ENCODE measurements at regions not wholly inside any gene's neighbourhood (a gene's known extent, or its start where the extent isn't known, plus 50 kb on each side); places are given as distances from the start of the nearest gene placed in this dataset.
A peak's percentile ranks its signal among the peaks of the same experiment; 100 is the strongest.

- ATAC-seq = no peak
- TF ChIP-seq SNAI2 (CRISPR knock-in tag; IDR thresholded peaks at IDR 0.05) (no peak), ISL1 (CRISPR knock-in tag; IDR thresholded peaks at IDR 0.05) (no peak), CSDC2 (CRISPR knock-in tag; IDR thresholded peaks at IDR 0.05) (no peak), PATZ1 (CRISPR knock-in tag; IDR thresholded peaks at IDR 0.05; ENCODE audit: borderline replicate concordance) (no peak), TCF4 (CRISPR knock-in tag; IDR thresholded peaks at IDR 0.05; ENCODE audit: borderline replicate concordance) (no peak), ARNTL (CRISPR knock-in tag; IDR thresholded peaks at IDR 0.05; ENCODE audit: borderline replicate concordance, low read depth) (no peak), RARB (CRISPR knock-in tag; IDR thresholded peaks at IDR 0.05) (no peak), ZFP3 (CRISPR knock-in tag; IDR thresholded peaks at IDR 0.05) (no peak), CSRNP3 (CRISPR knock-in tag; IDR thresholded peaks at IDR 0.05) (no peak), ESRRG (CRISPR knock-in tag; IDR thresholded peaks at IDR 0.05) (no peak), GLIS3 (CRISPR knock-in tag; IDR thresholded peaks at IDR 0.05) (no peak), ZC3H10 (CRISPR knock-in tag; IDR thresholded peaks at IDR 0.05) (no peak), OSR1 (CRISPR knock-in tag; IDR thresholded peaks at IDR 0.05) (no peak), CREB5 (CRISPR knock-in tag; IDR thresholded peaks at IDR 0.05; ENCODE audit: low read depth) (no peak), ZNF565 (CRISPR knock-in tag; conservative IDR thresholded peaks at IDR 0.05; ENCODE audit: low read depth) (no peak), ZFP30 (CRISPR knock-in tag; IDR thresholded peaks at IDR 0.05) (no peak)
Observed at GRCh38 chr6:153801917-153802316, 237.1 kb upstream of the OPRM1 start.

- no peak for ATAC-seq
- TF ChIP-seq CREB5 (CRISPR knock-in tag; IDR thresholded peaks at IDR 0.05; ENCODE audit: low read depth) (no peak), CSDC2 (CRISPR knock-in tag; IDR thresholded peaks at IDR 0.05) (no peak), BACH2 (CRISPR knock-in tag; IDR thresholded peaks at IDR 0.05; ENCODE audit: borderline replicate concordance) (no peak), ESRRG (CRISPR knock-in tag; IDR thresholded peaks at IDR 0.05) (no peak)
Observed at GRCh38 chr6:153800580-153801188, 238.4 kb upstream of the OPRM1 start.

GRCh38 chr6:153790876-153791473 is 248.1 kb upstream of the OPRM1 start:
- peak; percentile 60 for ATAC-seq
- TF ChIP-seq ZC3H10 (CRISPR knock-in tag; IDR thresholded peaks at IDR 0.05) (peak; percentile 73; the same call in 1 of the 2 replicates), CSRNP3 (CRISPR knock-in tag; IDR thresholded peaks at IDR 0.05) (no peak), OSR1 (CRISPR knock-in tag; IDR thresholded peaks at IDR 0.05) (no peak), ZFP3 (CRISPR knock-in tag; IDR thresholded peaks at IDR 0.05) (no peak), GLIS3 (CRISPR knock-in tag; IDR thresholded peaks at IDR 0.05) (no peak), SNAI2 (CRISPR knock-in tag; IDR thresholded peaks at IDR 0.05) (no peak), ZNF565 (CRISPR knock-in tag; conservative IDR thresholded peaks at IDR 0.05; ENCODE audit: low read depth) (no peak), TCF4 (CRISPR knock-in tag; IDR thresholded peaks at IDR 0.05; ENCODE audit: borderline replicate concordance) (no peak), PPARA (CRISPR knock-in tag; IDR thresholded peaks at IDR 0.05; ENCODE audit: borderline replicate concordance) (no peak), TSHZ2 (CRISPR knock-in tag; IDR thresholded peaks at IDR 0.05) (no peak), CSDC2 (CRISPR knock-in tag; IDR thresholded peaks at IDR 0.05) (no peak), RARB (CRISPR knock-in tag; IDR thresholded peaks at IDR 0.05) (peak; percentile 12; the same call in 1 of the 2 replicates), ESRRG (CRISPR knock-in tag; IDR thresholded peaks at IDR 0.05) (no peak), CREB5 (CRISPR knock-in tag; IDR thresholded peaks at IDR 0.05; ENCODE audit: low read depth) (peak; percentile 73), ZNF70 (CRISPR knock-in tag; IDR thresholded peaks at IDR 0.05) (no peak), ISL1 (CRISPR knock-in tag; IDR thresholded peaks at IDR 0.05) (peak; percentile 96), ZNF8 (CRISPR knock-in tag; IDR thresholded peaks at IDR 0.05) (no peak; the same call in 1 of the 2 replicates), ARNTL (CRISPR knock-in tag; IDR thresholded peaks at IDR 0.05; ENCODE audit: borderline replicate concordance, low read depth) (no peak), BACH2 (CRISPR knock-in tag; IDR thresholded peaks at IDR 0.05; ENCODE audit: borderline replicate concordance) (no peak), TOX (CRISPR knock-in tag; IDR thresholded peaks at IDR 0.05; ENCODE audit: borderline replicate concordance) (peak; percentile 90), ZFP30 (CRISPR knock-in tag; IDR thresholded peaks at IDR 0.05) (no peak)
